ENCODE measurements at regions not wholly inside any gene's neighbourhood (a gene's known extent, or its start where the extent isn't known, plus 50 kb on each side); places are given as distances from the start of the nearest gene placed in this dataset.

GRCh38 chr12:118778077-118778476 lies 203.3 kb upstream of the SRRM4 start:
- no peaks in the 10 kb centered on the region for H3K9me3 ChIP-seq (replicated peaks in 1 of 2; ENCODE audit: control insufficient read depth in 1 of 2, insufficient read depth in 1 of 2, low read length in 2 of 2)
- no peak overlapping the region for H3K27ac ChIP-seq (ENCODE audit: low read depth in 1 of 2, low read length in 2 of 2)
- 82% methylated on average over 2 of the region's 2 CpGs for WGBS (ENCODE audit: insufficient coverage)
- no peaks in the 10 kb centered on the region for H3K4me1 Mint-ChIP-seq
- no peak overlapping the region for H3K27ac Mint-ChIP-seq
- peaks cover 11 to 18% (median 16%) of the 10 kb centered on the region in 3 donors for H3K27me3 Mint-ChIP-seq (ENCODE audit: low read depth in 3 of 3)
- no peak overlapping the region for H3K4me3 Mint-ChIP-seq
- no peak overlapping the region for H3K4me2 ChIP-seq (replicated peaks; ENCODE audit: extremely low read depth, low read length, poor library complexity, severe bottlenecking)
- H3K4me1 ChIP-seq (ENCODE audit: control insufficient read depth in 1 of 2, insufficient read depth in 2 of 2, low read length in 2 of 2): no peaks in the 10 kb centered on the region
- no peak for TF ChIP-seq CTCF (IDR thresholded peaks at IDR 0.05)
- DNase-seq: no peak
- peaks cover 0 to 11% (median 6%) of the 10 kb centered on the region in 7 donors for H3K9me3 Mint-ChIP-seq
- no peaks in the 10 kb centered on the region for H4K20me1 ChIP-seq (ENCODE audit: insufficient read depth, low read length)
- H2AFZ ChIP-seq (ENCODE audit: insufficient read depth, low read depth, low read length, poor library complexity, severe bottlenecking): no peak overlapping the region
- H3K79me2 ChIP-seq (ENCODE audit: insufficient read depth, low read length): no peaks in the 10 kb centered on the region
- no peak overlapping the region for H3K9ac ChIP-seq (ENCODE audit: insufficient read depth, low read length, poor library complexity, severe bottlenecking)
- intact Hi-C loops (cut with micrococcal nuclease): no loop called here
- no peaks in the 10 kb centered on the region for H3K36me3 Mint-ChIP-seq
- H3K4me3 ChIP-seq (replicated peaks in 1 of 3; ENCODE audit: low read depth in 2 of 3, low read length in 3 of 3): no peak overlapping the region
- H3K36me3 ChIP-seq (replicated peaks in 1 of 2; ENCODE audit: control insufficient read depth in 1 of 2, insufficient read depth in 2 of 2, low read length in 2 of 2): no peaks in the 10 kb centered on the region
- H3K27me3 ChIP-seq (ENCODE audit: control insufficient read depth in 2 of 2, insufficient read depth in 2 of 2, low read length in 2 of 2): peaks cover 0 to 16% of the 10 kb centered on the region in 2 donors

DNA sequence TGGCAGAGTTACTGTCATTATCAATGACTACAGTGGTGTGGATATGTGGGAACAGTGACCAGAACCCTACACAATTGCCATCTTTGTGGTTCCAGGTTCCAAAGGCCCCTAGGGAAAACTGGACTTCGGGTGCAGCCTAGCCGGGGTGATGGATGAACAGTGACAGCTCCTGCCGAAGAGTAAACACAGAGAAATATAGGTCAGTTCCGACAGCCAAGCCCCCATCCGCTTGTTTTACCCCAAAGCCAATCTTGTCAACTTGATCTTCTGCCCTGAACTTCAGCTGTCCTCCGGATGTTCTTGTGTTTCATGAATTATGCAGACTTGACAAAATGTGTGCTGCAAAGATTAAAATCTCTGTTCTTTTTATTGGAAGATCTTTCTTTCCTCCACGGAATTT lies 200.4 kb upstream of the SRRM4 start:
- peaks cover 0 to 1% (median 0%) of the 10 kb centered on the region in 7 donors for H3K9me3 Mint-ChIP-seq
- H3K4me3 ChIP-seq (replicated peaks in 1 of 3; ENCODE audit: low read depth in 2 of 3, low read length in 3 of 3): no peak overlapping the region
- H3K27ac Mint-ChIP-seq: no peak overlapping the region
- no peaks in the 10 kb centered on the region for H3K79me2 ChIP-seq (ENCODE audit: insufficient read depth, low read length)
- no peaks in the 10 kb centered on the region for H3K9me3 ChIP-seq (replicated peaks in 1 of 2; ENCODE audit: control insufficient read depth in 1 of 2, insufficient read depth in 1 of 2, low read length in 2 of 2)
- no peaks in the 10 kb centered on the region for H3K36me3 Mint-ChIP-seq
- H3K4me1 Mint-ChIP-seq: no peaks in the 10 kb centered on the region
- intact Hi-C loops (cut with micrococcal nuclease): no loop called here
- no peaks in the 10 kb centered on the region for H4K20me1 ChIP-seq (ENCODE audit: insufficient read depth, low read length)
- H3K27me3 ChIP-seq (ENCODE audit: control insufficient read depth in 2 of 2, insufficient read depth in 2 of 2, low read length in 2 of 2): no peaks in the 10 kb centered on the region
- DNase-seq: no peak
- 65% methylated on average over 5 of the region's 7 CpGs for WGBS (ENCODE audit: insufficient coverage)
- no peak overlapping the region for H3K27ac ChIP-seq (ENCODE audit: low read depth in 1 of 2, low read length in 2 of 2)
- no peaks in the 10 kb centered on the region for H3K36me3 ChIP-seq (replicated peaks in 1 of 2; ENCODE audit: control insufficient read depth in 1 of 2, insufficient read depth in 2 of 2, low read length in 2 of 2)
- H3K27me3 Mint-ChIP-seq (ENCODE audit: low read depth in 3 of 3): peaks cover 0 to 1% (median 0%) of the 10 kb centered on the region in 3 donors
- no peak overlapping the region for H2AFZ ChIP-seq (ENCODE audit: insufficient read depth, low read depth, low read length, poor library complexity, severe bottlenecking)
- no peak for TF ChIP-seq CTCF (IDR thresholded peaks at IDR 0.05)
- no peak overlapping the region for H3K4me2 ChIP-seq (replicated peaks; ENCODE audit: extremely low read depth, low read length, poor library complexity, severe bottlenecking)
- no peaks in the 10 kb centered on the region for H3K4me1 ChIP-seq (ENCODE audit: control insufficient read depth in 1 of 2, insufficient read depth in 2 of 2, low read length in 2 of 2)
- no peak overlapping the region for H3K9ac ChIP-seq (ENCODE audit: insufficient read depth, low read length, poor library complexity, severe bottlenecking)
- no peak overlapping the region for H3K4me3 Mint-ChIP-seq
